Parathyroid adenoma (tissue), 2 donors: ENCODE measurements at regions not wholly inside any gene's neighbourhood (a gene's known extent, or its start where the extent isn't known, plus 50 kb on each side); places are given as distances from the start of the nearest gene placed in this dataset.

Experiments
- H2AFZ ChIP-seq: fragments of 300-600 bp; sonication (generic); one replicate; pipeline ENCODE4 v1.7.0; 2017; ENCODE audit warnings: antibody characterized with exemption, mild to moderate bottlenecking
- H3K27ac ChIP-seq: fragments of 300-600 bp; sonication (generic); one replicate; pipeline ENCODE4 v1.7.0; 2017
- H3K27me3 ChIP-seq: fragments of 300-600 bp; sonication (generic); one replicate; pipeline ENCODE4 v1.7.0; 2017; ENCODE audit warnings: low read length; ENCODE audit not compliant: control insufficient read depth, insufficient read depth
- H3K36me3 ChIP-seq: fragments of 300-600 bp; sonication (generic); one replicate; pipeline ENCODE4 v1.7.0; 2017; ENCODE audit warnings: low read length; ENCODE audit not compliant: control insufficient read depth, insufficient read depth
- H3K4me1 ChIP-seq: fragments of 300-600 bp; sonication (generic); one replicate; pipeline ENCODE4 v1.7.0; 2017; ENCODE audit warnings: control low read depth
- H3K4me2 ChIP-seq: fragments of 300-600 bp; sonication (generic); one replicate; pipeline ENCODE4 v1.7.0; 2017; ENCODE audit warnings: low read length
- H3K4me3 ChIP-seq: fragments of 300-600 bp; sonication (generic); one replicate; pipeline ENCODE4 v1.7.0; 2017; ENCODE audit warnings: low read depth, low read length
- H3K79me2 ChIP-seq: fragments of 300-600 bp; sonication (generic); one replicate; pipeline ENCODE4 v1.7.0; 2017; ENCODE audit warnings: control low read depth
- H3K9ac ChIP-seq: fragments of 300-600 bp; sonication (generic); one replicate; pipeline ENCODE4 v1.7.0; 2017; ENCODE audit warnings: mild to moderate bottlenecking
- H3K9me3 ChIP-seq: fragments of 300-600 bp; sonication (generic); one replicate; pipeline ENCODE4 v1.7.0; 2017; ENCODE audit warnings: low read length; ENCODE audit not compliant: control insufficient read depth
- CTCF ChIP-seq: fragments of 300-600 bp; sonication (generic); IDR thresholded peaks from one replicate; pipeline ENCODE4 v1.7.0; 2017; ENCODE audit warnings: antibody characterized with exemption, mild to moderate bottlenecking
- donor health status: primary hyperparathyroidism.

DNA sequence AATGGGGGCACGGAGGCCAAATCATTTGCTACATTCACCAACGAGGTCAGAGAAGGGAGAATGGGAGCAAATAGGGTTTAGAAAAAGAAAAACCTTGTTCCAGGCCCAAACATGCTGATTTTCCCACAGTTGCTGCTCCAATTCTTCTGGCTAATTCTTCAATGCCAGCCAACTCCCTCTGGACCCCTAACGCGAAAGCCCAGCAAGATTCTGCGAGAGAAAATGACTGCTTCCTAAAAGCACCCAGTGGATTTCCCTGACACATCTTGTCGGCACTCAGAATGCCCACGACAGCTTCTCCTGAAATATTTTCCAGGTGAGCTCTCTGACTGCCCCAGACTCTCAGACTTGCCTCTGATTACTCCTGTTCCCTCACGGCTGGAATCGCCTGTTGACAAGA lies 689.4 kb downstream of the MED13L start:
- Histone ChIP-seq H3K4me1 (no peaks in the 10 kb centered on the region), H3K79me2 (no peaks in the 10 kb centered on the region), H3K36me3 (no peaks in the 10 kb centered on the region), H3K27ac (no peak overlapping the region), H3K27me3 (no peaks in the 10 kb centered on the region), H2AFZ (no peak overlapping the region), H3K9me3 (no peaks in the 10 kb centered on the region), H3K4me3 (no peak overlapping the region), H3K9ac (no peak overlapping the region), H3K4me2 (no peak overlapping the region)
- no peak for TF ChIP-seq CTCF

DNA sequence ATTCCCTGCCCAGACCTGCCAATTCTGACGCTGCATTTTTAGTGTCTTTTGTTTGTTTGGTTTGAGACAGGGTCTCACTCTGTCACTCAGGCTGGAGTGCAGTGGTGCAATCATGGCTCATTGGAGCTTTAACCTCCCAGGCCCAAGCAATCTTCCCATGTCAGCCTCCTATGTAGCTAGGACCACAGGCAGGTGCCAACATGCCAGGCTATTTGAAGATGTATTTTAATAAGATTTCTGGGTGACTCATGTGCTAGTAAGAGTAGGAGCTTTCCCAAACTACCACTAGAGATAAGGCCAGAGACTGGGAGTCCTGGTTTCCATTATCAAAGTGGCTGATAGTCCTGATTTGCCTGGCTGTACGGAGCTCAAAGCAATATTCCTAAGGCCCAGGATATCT lies 693.3 kb downstream of the MED13L start:
- TF ChIP-seq CTCF, result no peak
- Histone ChIP-seq H3K4me3 (no peak overlapping the region), H3K4me1 (no peaks in the 10 kb centered on the region), H3K27ac (no peak overlapping the region), H3K27me3 (no peaks in the 10 kb centered on the region), H3K79me2 (no peaks in the 10 kb centered on the region), H3K9ac (no peak overlapping the region), H2AFZ (no peak overlapping the region), H3K4me2 (no peak overlapping the region), H3K36me3 (no peaks in the 10 kb centered on the region), H3K9me3 (no peaks in the 10 kb centered on the region)

- H3K27me3 ChIP-seq, result no peaks in the 10 kb centered on the region
- no peaks in the 10 kb centered on the region for H3K4me1 ChIP-seq
These were observed 693.9 kb downstream of the MED13L start for GRCh38 chr12:115583591-115583990.

GRCh38 chr12:115577401-115577800 lies 700.1 kb downstream of the MED13L start:
- Histone ChIP-seq H3K4me3 (no peak overlapping the region), H3K4me2 (no peak overlapping the region), H3K36me3 (no peaks in the 10 kb centered on the region), H3K9me3 (no peaks in the 10 kb centered on the region), H3K4me1 (no peaks in the 10 kb centered on the region), H3K27me3 (no peaks in the 10 kb centered on the region), H3K27ac (no peak overlapping the region), H3K9ac (no peak overlapping the region), H3K79me2 (no peaks in the 10 kb centered on the region), H2AFZ (no peak overlapping the region)
- no peak for TF ChIP-seq CTCF

More at GRCh38 chr12:115583591-115583990, 693.9 kb downstream of the MED13L start:
- Histone ChIP-seq H3K36me3 (no peaks in the 10 kb centered on the region), H2AFZ (no peak overlapping the region), H3K9ac (no peak overlapping the region), H3K79me2 (no peaks in the 10 kb centered on the region), H3K9me3 (no peaks in the 10 kb centered on the region), H3K4me2 (no peak overlapping the region), H3K27ac (no peak overlapping the region), H3K4me3 (no peak overlapping the region)
- no peak for TF ChIP-seq CTCF

- no peak for TF ChIP-seq CTCF
- H3K4me2 ChIP-seq, result no peak overlapping the region
- H3K9me3 ChIP-seq, result no peaks in the 10 kb centered on the region
- H3K27me3 ChIP-seq, result no peaks in the 10 kb centered on the region
- H3K4me3 ChIP-seq, result no peak overlapping the region
- H3K36me3 ChIP-seq, result no peaks in the 10 kb centered on the region
- no peak overlapping the region for H2AFZ ChIP-seq
- H3K9ac ChIP-seq, result no peak overlapping the region
- no peaks in the 10 kb centered on the region for H3K79me2 ChIP-seq
- no peak overlapping the region for H3K27ac ChIP-seq
- H3K4me1 ChIP-seq, result no peaks in the 10 kb centered on the region
These were observed 702.7 kb downstream of the MED13L start for GRCh38 chr12:115574826-115575225.
